IMR-90 (cell line): ENCODE measurements at regions not wholly inside any gene's neighbourhood (a gene's known extent, or its start where the extent isn't known, plus 50 kb on each side); places are given as distances from the start of the nearest gene placed in this dataset.

ENCODE experiments used
- ATAC-seq: fragments of 200-7000 bp; cut with Tn5 transposase; 2 replicates; pipeline ENCODE4 v1.9.1; 2020; ENCODE audit warnings: low read depth, mild to moderate bottlenecking, moderate library complexity
- BruUV-seq: library from RNA; stranded (reverse); fragments of 400-500 nt; replicated peaks from 2 replicates; lab custom pipeline; 2021; lab: Mats Ljungman, UMichigan
- CTCF ChIA-PET: fragments of 300-600 bp; formaldehyde crosslinking; extraction: SDS; loops from one replicate; lab custom pipeline; 2021; ENCODE audit warnings: antibody characterized with exemption; lab: Yijun Ruan, JAX
- POLR2A ChIA-PET: fragments of 300-600 bp; sonication (Branson Sonifier 250); formaldehyde crosslinking; loops from one replicate; lab custom pipeline; 2022; ENCODE audit warnings: antibody characterized with exemption; ENCODE audit not compliant: unreplicated experiment; lab: Charles Lee
- DNase-seq: peaks from one replicate; pipeline ENCODE4 v3.0.0; 2013
- H2AFZ ChIP-seq: replicated peaks from 2 replicates; pipeline ENCODE3; 2013; ENCODE audit warnings: low read length, mild to moderate bottlenecking; ENCODE audit not compliant: poor library complexity
- H2AK5ac ChIP-seq: 2 replicates; pipeline ENCODE4 v1.6.1; 2013; ENCODE audit warnings: low read depth, low read length, inconsistent platforms
- H2AK9ac ChIP-seq: replicated peaks from 2 replicates; pipeline ENCODE3; 2013; ENCODE audit warnings: mild to moderate bottlenecking, low read depth, low read length, moderate library complexity; ENCODE audit not compliant: poor library complexity
- H2BK120ac ChIP-seq: 2 replicates; pipeline ENCODE4 v1.6.1; 2013; ENCODE audit warnings: low read depth, low read length, inconsistent platforms
- H2BK15ac ChIP-seq: 3 replicates; pipeline ENCODE4 v1.6.1; 2013; ENCODE audit warnings: low read depth, low read length, inconsistent platforms
- H2BK20ac ChIP-seq: 2 replicates; pipeline ENCODE4 v1.6.1; 2013; ENCODE audit warnings: low read depth, mild to moderate bottlenecking, inconsistent platforms, low read length, moderate library complexity
- H2BK5ac ChIP-seq: 2 replicates; pipeline ENCODE4 v1.6.1; 2013; ENCODE audit warnings: mild to moderate bottlenecking, low read depth, low read length, inconsistent platforms; ENCODE audit not compliant: poor library complexity, severe bottlenecking
- H3K14ac ChIP-seq: replicated peaks from 2 replicates; pipeline ENCODE4 v1.6.1; 2013; ENCODE audit warnings: low read depth, low read length, inconsistent platforms
- H3K18ac ChIP-seq: 2 replicates; pipeline ENCODE4 v1.6.1; 2013; ENCODE audit warnings: low read depth, low read length, control low read depth
- H3K23ac ChIP-seq: 2 replicates; pipeline ENCODE4 v1.6.1; 2013; ENCODE audit warnings: low read depth, low read length, inconsistent platforms
- H3K27ac ChIP-seq: 2 replicates; pipeline ENCODE4 v1.5.1; 2013; ENCODE audit warnings: mild to moderate bottlenecking, control low read depth, low read length; ENCODE audit not compliant: insufficient read depth
- H3K27me3 ChIP-seq: 2 replicates; pipeline ENCODE4 v1.6.1; 2013; ENCODE audit warnings: low read length; ENCODE audit not compliant: control insufficient read depth, insufficient read depth
- H3K36me3 ChIP-seq: 2 replicates; pipeline ENCODE4 v1.6.1; 2013; ENCODE audit warnings: low read length, mixed read lengths; ENCODE audit not compliant: control insufficient read depth, insufficient read depth
- H3K4ac ChIP-seq: 2 replicates; pipeline ENCODE4 v1.6.1; 2013; ENCODE audit warnings: low read depth, low read length, inconsistent platforms
- H3K4me1 ChIP-seq: 2 replicates; pipeline ENCODE4 v1.6.1; 2013; ENCODE audit warnings: low read length, mixed read lengths; ENCODE audit not compliant: control insufficient read depth, insufficient read depth
- H3K4me2 ChIP-seq: 2 replicates; pipeline ENCODE4 v1.6.1; 2013; ENCODE audit warnings: low read depth, mild to moderate bottlenecking, control low read depth, low read length, moderate library complexity
- H3K4me3 ChIP-seq: 2 replicates; pipeline ENCODE4 v1.5.1; 2013; ENCODE audit warnings: low read depth, mild to moderate bottlenecking, control low read depth, low read length, moderate library complexity; ENCODE audit not compliant: insufficient read depth
- H3K56ac ChIP-seq: 2 replicates; pipeline ENCODE4 v1.6.1; 2013; ENCODE audit warnings: low read length, inconsistent platforms; ENCODE audit not compliant: insufficient read depth; ENCODE audit errors: extremely low read depth
- H3K79me1 ChIP-seq, 2 experiments: 2 replicates each; pipeline ENCODE4 v1.6.1; 2013; ENCODE audit warnings: low read length in 2 of 2, inconsistent platforms in 1 of 2, low read depth in 1 of 2
- H3K9ac ChIP-seq: 2 replicates; pipeline ENCODE4 v1.6.1; 2013; ENCODE audit warnings: low read depth, low read length, control low read depth
- H3K9me1 ChIP-seq: 2 replicates; pipeline ENCODE4 v1.6.1; 2013; ENCODE audit warnings: low read length, inconsistent platforms; ENCODE audit not compliant: insufficient read depth
- H3K9me3 ChIP-seq: 2 replicates; pipeline ENCODE4 v1.6.1; 2013; ENCODE audit warnings: low read length; ENCODE audit not compliant: control insufficient read depth, insufficient read depth
- H4K20me1 ChIP-seq: 2 replicates; pipeline ENCODE4 v1.6.1; 2013; ENCODE audit warnings: low read length, inconsistent platforms; ENCODE audit not compliant: insufficient read depth
- H4K5ac ChIP-seq: 2 replicates; pipeline ENCODE4 v1.6.1; 2013; ENCODE audit warnings: mild to moderate bottlenecking, low read depth, low read length, control low read depth
- H4K8ac ChIP-seq, 2 experiments: 2 replicates each; pipeline ENCODE4 v1.6.1; 2013; ENCODE audit warnings: low read depth in 2 of 2, low read length in 2 of 2, control low read depth in 1 of 2, inconsistent platforms in 1 of 2
- H4K91ac ChIP-seq: 2 replicates; pipeline ENCODE4 v1.6.1; 2013; ENCODE audit warnings: low read depth, low read length, inconsistent platforms; ENCODE audit not compliant: insufficient read depth
- BHLHE40 ChIP-seq: fragments of 150-350 bp; IDR thresholded peaks from 2 replicates; pipeline ENCODE4 v1.6.1; 2016; ENCODE audit warnings: mild to moderate bottlenecking, low read depth, low read length
- CEBPB ChIP-seq: IDR thresholded peaks from 2 replicates; pipeline ENCODE4 v1.6.1; 2012; ENCODE audit warnings: low read depth, low read length, improper control_type of control experiment
- CHD1 ChIP-seq: IDR thresholded peaks from 2 replicates; pipeline ENCODE4 v1.6.1; 2012; ENCODE audit warnings: low read depth, low read length, improper control_type of control experiment
- FOS ChIP-seq: fragments of 150-350 bp; IDR thresholded peaks from 2 replicates; pipeline ENCODE4 v1.6.1; 2016; ENCODE audit warnings: low read depth, low read length
- MAZ ChIP-seq: IDR thresholded peaks from 2 replicates; pipeline ENCODE4 v1.6.1; 2012; ENCODE audit warnings: low read depth, mild to moderate bottlenecking, low read length, improper control_type of control experiment, moderate library complexity, borderline replicate concordance
- MXI1 ChIP-seq: IDR thresholded peaks from 2 replicates; pipeline ENCODE4 v1.6.1; 2012; ENCODE audit warnings: low read depth, mild to moderate bottlenecking, low read length, moderate library complexity, borderline replicate concordance
- NFE2L2 ChIP-seq: fragments of 150-350 bp; IDR thresholded peaks from 2 replicates; pipeline ENCODE4 v1.6.1; 2016; ENCODE audit warnings: low read depth, mild to moderate bottlenecking, low read length
- POLR2A ChIP-seq: IDR thresholded peaks from 2 replicates; pipeline ENCODE4 v1.6.1; 2012; ENCODE audit warnings: mild to moderate bottlenecking, low read depth, low read length
- RAD21 ChIP-seq: IDR thresholded peaks from 2 replicates; pipeline ENCODE4 v1.6.1; 2012; ENCODE audit warnings: low read length, improper control_type of control experiment
- RFX5 ChIP-seq: IDR thresholded peaks from 2 replicates; pipeline ENCODE4 v1.8.0; 2012; ENCODE audit warnings: low read depth, mild to moderate bottlenecking, low read length, moderate library complexity
- WGBS, 2 experiments: methylation state at CpG; one replicate each; pipeline versions ENCODE4 v1.1.5 to v1.1.7; 2013; ENCODE audit warnings: missing lambda C conversion rate in 2 of 2; ENCODE audit not compliant: insufficient read length in 1 of 2; ENCODE audit errors: extremely low coverage in 2 of 2; 5-methylcytosine and 5-hydroxymethylcytosine counted together
- dilution Hi-C: fragments of 300-500 bp; cut with HindIII; formaldehyde crosslinking; loops from one replicate; pipeline ENCODE4 v1.14.3; 2018; ENCODE audit warnings: low sequenced_read_pairs; ENCODE audit not compliant: unreplicated experiment
- in situ Hi-C: fragments of 300-500 bp; cut with MboI; formaldehyde crosslinking; loops from 3 replicates; pipeline ENCODE4 v1.14.3; 2019; ENCODE audit warnings: low sequenced_read_pairs, inconsistent platforms, mixed read lengths
- intact Hi-C: fragments of 100-400 bp; cut with micrococcal nuclease; formaldehyde crosslinking; loops from 2 replicates; pipeline ENCODE4 v1.10.0; 2022
- TF ChIP-seq, protein P1 (sequence below): fragments of 150-350 bp; IDR thresholded peaks from 2 replicates; pipeline ENCODE4 v1.6.1; 2017; ENCODE audit warnings: mild to moderate bottlenecking, antibody characterized with exemption, low read length, low read depth

DNA sequence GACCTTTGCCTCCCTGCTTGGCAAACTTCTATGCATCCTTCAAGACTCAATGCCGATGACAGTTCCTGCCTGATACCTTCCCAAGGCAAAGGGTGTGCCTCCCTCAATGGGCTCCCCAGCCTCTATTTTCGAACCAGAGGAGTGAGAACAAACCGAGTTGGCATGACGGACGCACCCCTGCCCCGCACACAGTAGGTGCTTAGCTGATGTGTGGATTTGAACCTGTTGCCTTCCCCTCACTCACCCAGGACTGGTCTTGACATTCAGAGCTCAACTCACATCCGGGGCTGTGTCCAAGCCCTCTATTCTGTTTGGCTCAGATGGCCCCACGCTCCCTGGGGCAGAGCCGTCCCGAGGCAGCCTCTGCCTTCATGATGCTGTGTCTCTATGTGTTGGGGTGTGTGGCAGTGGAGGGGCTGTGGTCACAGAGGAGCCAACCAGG is 52.2 kb upstream of the SLC6A11 start:
- intact Hi-C loops (no loop called here), dilution Hi-C loops (no loop called here), in situ Hi-C loops (loop anchor here (25.0 kb wide), 2 partner anchors 573 to 898 kb away; no protein-coding TSS in a partner anchor)
- Histone ChIP-seq H3K4me1 (no peaks in the 10 kb centered on the region), H2AK5ac (no peak overlapping the region), H4K8ac (no peak overlapping the region), H4K20me1 (no peaks in the 10 kb centered on the region), H2AK9ac (no peak overlapping the region), H2BK15ac (no peak overlapping the region), H3K14ac (no peak overlapping the region), H3K9me1 (no peaks in the 10 kb centered on the region), H2AFZ (peak overlapping the region; percentile 48), H3K18ac (no peak overlapping the region), H3K27me3 (peaks cover 4% of the 10 kb centered on the region; the same call in 1 of the 2 replicates), H2BK120ac (no peak overlapping the region), H4K91ac (no peak overlapping the region), H3K4me3 (no peak overlapping the region), H3K79me1 (no peaks in the 10 kb centered on the region), H3K4me2 (no peak overlapping the region), H3K9ac (no peak overlapping the region), H2BK5ac (no peak overlapping the region), H3K23ac (no peak overlapping the region), H3K27ac (no peak overlapping the region), H3K36me3 (no peaks in the 10 kb centered on the region), H4K5ac (no peak overlapping the region), H3K56ac (no peak overlapping the region), H2BK20ac (no peak overlapping the region), H3K9me3 (no peaks in the 10 kb centered on the region), H3K4ac (no peak overlapping the region)
- TF ChIP-seq CHD1: no peak
- no peak for TF ChIP-seq BHLHE40
- no peak for TF ChIP-seq CEBPB
- no peak for TF ChIP-seq RAD21
- no peak for TF ChIP-seq FOS
- no peak for TF ChIP-seq MXI1
- no peak for TF ChIP-seq NFE2L2
- no peak for TF ChIP-seq RFX5
- no peak for TF ChIP-seq POLR2A
- no peak for TF ChIP-seq MAZ
- TF ChIP-seq, protein P1, sequence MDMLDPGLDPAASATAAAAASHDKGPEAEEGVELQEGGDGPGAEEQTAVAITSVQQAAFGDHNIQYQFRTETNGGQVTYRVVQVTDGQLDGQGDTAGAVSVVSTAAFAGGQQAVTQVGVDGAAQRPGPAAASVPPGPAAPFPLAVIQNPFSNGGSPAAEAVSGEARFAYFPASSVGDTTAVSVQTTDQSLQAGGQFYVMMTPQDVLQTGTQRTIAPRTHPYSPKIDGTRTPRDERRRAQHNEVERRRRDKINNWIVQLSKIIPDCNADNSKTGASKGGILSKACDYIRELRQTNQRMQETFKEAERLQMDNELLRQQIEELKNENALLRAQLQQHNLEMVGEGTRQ: no peak
- no peak for ATAC-seq
- CTCF ChIA-PET: no interaction called here
- POLR2A ChIA-PET: no interaction called here
- BruUV-seq: no TSS peak
- DNase-seq: no peak
- WGBS, 2 experiments: 60% methylated on average over 3 of the region's 10 CpGs; no CpG with 5 or more reads in 1 of the 2 experiments
